ENCODE measurements at regions not wholly inside any gene's neighbourhood (a gene's known extent, or its start where the extent isn't known, plus 50 kb on each side); places are given as distances from the start of the nearest gene placed in this dataset.

DNA sequence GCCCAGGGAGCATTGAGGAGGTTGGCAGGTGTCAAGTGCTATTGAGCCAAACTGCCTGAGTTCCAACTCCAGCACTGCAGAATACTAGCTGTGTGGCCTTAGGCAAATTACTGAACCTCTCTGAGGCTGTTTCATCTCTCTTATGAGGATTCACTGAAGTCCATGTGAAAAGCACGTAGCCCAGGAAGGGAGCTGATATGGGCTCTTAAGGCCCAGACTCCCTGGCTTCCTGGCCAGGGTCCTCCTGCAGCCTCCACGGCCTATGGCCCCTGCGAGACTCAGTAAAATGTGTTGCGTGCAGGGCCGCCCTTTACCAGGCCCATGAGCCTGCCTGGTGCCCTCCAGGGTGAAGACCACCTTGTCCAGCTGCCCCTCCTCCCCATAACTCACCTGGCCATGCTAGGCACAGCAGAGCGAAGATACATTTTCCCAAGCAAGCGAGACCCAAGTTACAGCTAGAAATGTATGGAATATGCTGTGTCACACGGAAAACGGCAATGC is 133.7 kb upstream of the TNRC6C start:
- intact Hi-C loops (cut with DNase I) = loop anchor here in 2 of 10 donors (5.0 to 10.0 kb wide), 2 partner anchors 50 to 283 kb away; no protein-coding TSS in a partner anchor
- DNase-seq (no peak), ATAC-seq (no peak)
- Histone ChIP-seq H3K4me3 (no peak overlapping the region), H3K4me1 (peaks cover 0 to 50% (median 20%) of the 10 kb centered on the region in 12 donors), H3K36me3 (no peaks in the 10 kb centered on the region), H3K27me3 (no peaks in the 10 kb centered on the region), H3K9me3 (no peaks in the 10 kb centered on the region), H3K27ac (no peak overlapping the region)
- TF ChIP-seq, protein P1, sequence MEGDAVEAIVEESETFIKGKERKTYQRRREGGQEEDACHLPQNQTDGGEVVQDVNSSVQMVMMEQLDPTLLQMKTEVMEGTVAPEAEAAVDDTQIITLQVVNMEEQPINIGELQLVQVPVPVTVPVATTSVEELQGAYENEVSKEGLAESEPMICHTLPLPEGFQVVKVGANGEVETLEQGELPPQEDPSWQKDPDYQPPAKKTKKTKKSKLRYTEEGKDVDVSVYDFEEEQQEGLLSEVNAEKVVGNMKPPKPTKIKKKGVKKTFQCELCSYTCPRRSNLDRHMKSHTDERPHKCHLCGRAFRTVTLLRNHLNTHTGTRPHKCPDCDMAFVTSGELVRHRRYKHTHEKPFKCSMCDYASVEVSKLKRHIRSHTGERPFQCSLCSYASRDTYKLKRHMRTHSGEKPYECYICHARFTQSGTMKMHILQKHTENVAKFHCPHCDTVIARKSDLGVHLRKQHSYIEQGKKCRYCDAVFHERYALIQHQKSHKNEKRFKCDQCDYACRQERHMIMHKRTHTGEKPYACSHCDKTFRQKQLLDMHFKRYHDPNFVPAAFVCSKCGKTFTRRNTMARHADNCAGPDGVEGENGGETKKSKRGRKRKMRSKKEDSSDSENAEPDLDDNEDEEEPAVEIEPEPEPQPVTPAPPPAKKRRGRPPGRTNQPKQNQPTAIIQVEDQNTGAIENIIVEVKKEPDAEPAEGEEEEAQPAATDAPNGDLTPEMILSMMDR (IDR thresholded peaks at IDR 0.05) = no peak
- no peak for TF ChIP-seq POLR2A (IDR thresholded peaks at IDR 0.05)
- 93 to 96% (median 95%) methylated on average over 9 of the region's 9 CpGs for WGBS, 4 donors

DNA sequence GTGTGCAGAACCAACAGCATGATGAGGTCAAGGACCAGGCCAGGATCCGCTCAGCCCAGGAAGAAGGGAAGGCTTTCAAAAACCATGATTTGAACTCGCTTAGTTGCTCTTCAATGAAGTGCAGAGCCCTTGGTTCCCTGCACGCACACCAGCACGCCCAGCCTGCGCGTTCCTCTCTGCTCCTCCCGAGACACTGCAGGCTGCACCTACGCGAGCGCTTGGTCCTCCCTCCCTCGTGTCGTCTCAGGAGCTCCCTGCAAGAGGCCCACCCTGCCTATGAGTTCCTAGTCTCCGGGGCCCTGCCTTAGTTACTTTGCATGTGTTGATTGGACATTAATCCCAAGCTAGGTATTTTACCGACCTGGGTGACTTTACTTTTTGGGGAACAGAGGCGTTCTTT is 132.9 kb upstream of the TNRC6C start:
- no peak overlapping the region for H3K4me3 ChIP-seq
- ATAC-seq = no peak
- H3K9me3 ChIP-seq = no peaks in the 10 kb centered on the region
- H3K27ac ChIP-seq = no peak overlapping the region
- peaks cover under 1 to 55% (median 27%) of the 10 kb centered on the region in 12 donors for H3K4me1 ChIP-seq
- no peak for DNase-seq
- WGBS, 4 donors = 91 to 95% (median 93%) methylated on average over 15 of the region's 15 CpGs
- TF ChIP-seq POLR2A (IDR thresholded peaks at IDR 0.05) = no peak
- TF ChIP-seq, protein P1 (IDR thresholded peaks at IDR 0.05) = no peak
- H3K36me3 ChIP-seq = no peaks in the 10 kb centered on the region
- H3K27me3 ChIP-seq = no peaks in the 10 kb centered on the region
- intact Hi-C loops (cut with DNase I) = loop anchor here in 1 of 10 donors (10.0 kb wide), 1 partner anchor 51 kb away; no protein-coding TSS in a partner anchor

DNA sequence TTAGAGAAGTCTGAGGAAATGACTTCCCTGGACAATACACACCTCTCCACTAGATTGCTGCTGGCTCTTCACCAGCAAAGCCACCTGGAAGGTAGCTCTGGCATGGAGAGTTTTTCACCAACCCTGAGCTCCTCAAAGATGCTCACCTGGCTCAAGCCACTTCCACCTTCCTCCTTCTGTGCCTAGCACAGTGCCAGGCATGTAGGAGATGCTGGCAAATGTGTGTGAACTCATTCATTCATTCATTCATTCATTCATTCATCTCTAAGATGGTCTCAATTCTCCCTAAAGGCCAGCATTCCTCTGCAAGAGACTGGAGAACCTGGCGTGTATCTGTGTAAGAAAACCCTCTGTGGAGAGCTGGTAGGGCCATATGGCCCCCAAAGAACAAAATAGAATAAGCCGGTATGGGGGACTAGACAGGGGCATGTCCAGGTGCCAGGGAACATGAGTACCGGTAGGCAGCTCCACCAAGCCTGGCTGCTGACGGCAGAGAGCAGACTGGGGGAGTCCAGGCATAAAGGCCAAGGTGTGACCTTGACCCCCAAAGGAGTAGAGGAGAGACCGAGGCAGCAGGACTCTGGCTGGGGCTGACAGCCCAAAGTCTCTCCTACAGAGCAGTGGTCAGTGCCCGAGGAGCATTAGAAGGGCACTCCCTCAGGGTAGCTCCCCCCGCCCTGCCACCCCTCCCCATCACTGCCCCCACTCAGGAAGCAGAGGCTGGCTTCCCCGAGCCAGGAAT is 132.2 kb upstream of the TNRC6C start:
- intact Hi-C loops (cut with DNase I) = loop anchor here in 1 of 10 donors (10.0 kb wide), 1 partner anchor 52 kb away; no protein-coding TSS in a partner anchor
- Histone ChIP-seq H3K4me3 (no peak overlapping the region), H3K27ac (no peak overlapping the region), H3K4me1 (peaks cover 7 to 56% (median 34%) of the 10 kb centered on the region in 12 donors), H3K36me3 (no peaks in the 10 kb centered on the region), H3K9me3 (no peaks in the 10 kb centered on the region), H3K27me3 (no peaks in the 10 kb centered on the region)
- TF ChIP-seq POLR2A (IDR thresholded peaks at IDR 0.05) = no peak
- TF ChIP-seq, protein P1 (IDR thresholded peaks at IDR 0.05) = no peak
- WGBS, 4 donors = 92 to 100% (median 95%) methylated on average over 6 to 8 of the region's 8 CpGs
- ATAC-seq = no peak
- no peak for DNase-seq

DNA sequence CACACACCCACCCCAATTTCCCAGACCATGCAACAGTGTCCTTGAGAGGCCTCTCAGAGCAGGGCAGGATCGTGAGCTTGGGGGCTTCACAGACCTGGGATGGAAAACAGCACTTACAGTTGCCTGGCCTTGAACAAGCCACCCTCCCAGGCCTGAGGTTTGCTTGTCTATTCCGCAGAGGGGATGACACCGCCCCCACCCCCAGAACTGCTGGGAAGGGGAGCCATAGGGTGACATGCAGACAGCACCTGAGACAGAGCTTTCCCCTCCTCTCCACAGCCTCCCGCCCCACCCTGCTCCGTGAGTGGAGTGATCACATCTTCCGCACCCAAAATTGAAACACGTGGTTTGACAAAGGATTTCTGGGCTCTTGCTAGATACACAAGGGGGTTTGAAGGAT is 131.5 kb upstream of the TNRC6C start:
- intact Hi-C loops (cut with DNase I) = loop anchor here in 1 of 10 donors (10.0 kb wide), 1 partner anchor 52 kb away; no protein-coding TSS in a partner anchor

More for the DNA sequence above, 131.5 kb upstream of the TNRC6C start:
- peak in 1 of 5 donors; percentile 22 for DNase-seq
- Histone ChIP-seq H3K36me3 (no peaks in the 10 kb centered on the region), H3K27me3 (no peaks in the 10 kb centered on the region), H3K27ac (no peak overlapping the region), H3K4me1 (peaks cover 12 to 63% (median 41%) of the 10 kb centered on the region in 12 donors), H3K4me3 (no peak overlapping the region), H3K9me3 (no peaks in the 10 kb centered on the region)
- 82 to 92% (median 86%) methylated on average over 3 to 7 of the region's 7 CpGs for WGBS, 4 donors
- TF ChIP-seq POLR2A (IDR thresholded peaks at IDR 0.05) = no peak
- TF ChIP-seq, protein P1 (IDR thresholded peaks at IDR 0.05) = no peak
- ATAC-seq = no peak
